H1 (cell line): ENCODE measurements at regions not wholly inside any gene's neighbourhood (a gene's known extent, or its start where the extent isn't known, plus 50 kb on each side); places are given as distances from the start of the nearest gene placed in this dataset.

Experiments
- CHD2 ChIP-seq: IDR thresholded peaks from 2 replicates; pipeline ENCODE4 v1.6.1; 2012; ENCODE audit warnings: low read length, improper control_type of control experiment
- JUN ChIP-seq: IDR thresholded peaks from 2 replicates; pipeline ENCODE4 v1.6.1; 2011; ENCODE audit warnings: low read depth, mild to moderate bottlenecking, improper control_type of control experiment, low read length
- KDM1A ChIP-seq: fragments of 200-600, 300-600 bp; sonication (generic); IDR thresholded peaks from 2 replicates; pipeline ENCODE4 v1.7.1; 2016; ENCODE audit warnings: mild to moderate bottlenecking, low read length, borderline replicate concordance
- POLR2A ChIP-seq, 2 experiments: IDR thresholded peaks; 1 replicate in 1 of 2; 2 replicates in 1 of 2; pipeline ENCODE4 v1.6.1; 2011; ENCODE audit warnings: low read depth in 2 of 2, low read length in 2 of 2, mild to moderate bottlenecking in 2 of 2; ENCODE audit errors: control extremely low read depth in 1 of 2
- USF2 ChIP-seq: IDR thresholded peaks from 2 replicates; pipeline ENCODE4 v1.6.1; 2011; ENCODE audit warnings: low read length, improper control_type of control experiment
- TF ChIP-seq, protein P1 (sequence below), 3 experiments: IDR thresholded peaks; 1 replicate in 2 of 3; 2 replicates in 1 of 3; pipeline versions ENCODE4 v1.5.1 to v1.6.1; 2011; ENCODE audit warnings: low read length in 3 of 3, mild to moderate bottlenecking in 3 of 3, inconsistent platforms in 2 of 3, low read depth in 1 of 3, moderate library complexity in 1 of 3; ENCODE audit not compliant: insufficient read depth in 1 of 3; ENCODE audit errors: control extremely low read depth in 1 of 3

DNA sequence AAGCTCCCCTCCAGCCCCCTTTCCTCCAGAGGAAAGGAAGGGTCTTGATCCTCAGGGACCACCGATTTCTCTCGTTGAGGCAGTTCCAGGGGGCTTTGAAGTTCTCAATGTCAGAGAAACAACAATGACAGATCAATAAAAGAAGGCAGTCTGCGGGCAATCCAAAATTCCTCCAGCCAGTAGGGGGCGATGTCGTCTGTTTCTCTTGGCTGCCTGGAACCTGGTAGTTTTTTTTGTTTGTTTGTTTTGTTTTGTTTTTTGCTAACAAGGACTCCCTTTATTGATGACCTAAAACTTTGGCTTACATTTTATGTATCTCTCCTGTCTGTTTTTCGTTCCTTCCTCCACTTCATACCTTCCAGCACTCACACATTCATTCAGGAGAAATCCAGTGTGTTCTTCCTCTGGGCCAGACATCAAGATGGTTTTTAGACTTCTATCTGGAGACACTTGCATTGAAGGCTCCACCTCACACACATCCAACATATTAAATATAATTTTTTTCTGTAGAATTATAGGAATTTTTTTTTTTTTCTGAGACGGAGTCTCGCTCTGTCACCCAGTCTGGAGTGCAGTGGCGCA lies 276.6 kb downstream of the RPLP1 start:
- TF ChIP-seq USF2: no peak
- no peak for TF ChIP-seq KDM1A
- TF ChIP-seq JUN: no peak
- TF ChIP-seq, protein P1, sequence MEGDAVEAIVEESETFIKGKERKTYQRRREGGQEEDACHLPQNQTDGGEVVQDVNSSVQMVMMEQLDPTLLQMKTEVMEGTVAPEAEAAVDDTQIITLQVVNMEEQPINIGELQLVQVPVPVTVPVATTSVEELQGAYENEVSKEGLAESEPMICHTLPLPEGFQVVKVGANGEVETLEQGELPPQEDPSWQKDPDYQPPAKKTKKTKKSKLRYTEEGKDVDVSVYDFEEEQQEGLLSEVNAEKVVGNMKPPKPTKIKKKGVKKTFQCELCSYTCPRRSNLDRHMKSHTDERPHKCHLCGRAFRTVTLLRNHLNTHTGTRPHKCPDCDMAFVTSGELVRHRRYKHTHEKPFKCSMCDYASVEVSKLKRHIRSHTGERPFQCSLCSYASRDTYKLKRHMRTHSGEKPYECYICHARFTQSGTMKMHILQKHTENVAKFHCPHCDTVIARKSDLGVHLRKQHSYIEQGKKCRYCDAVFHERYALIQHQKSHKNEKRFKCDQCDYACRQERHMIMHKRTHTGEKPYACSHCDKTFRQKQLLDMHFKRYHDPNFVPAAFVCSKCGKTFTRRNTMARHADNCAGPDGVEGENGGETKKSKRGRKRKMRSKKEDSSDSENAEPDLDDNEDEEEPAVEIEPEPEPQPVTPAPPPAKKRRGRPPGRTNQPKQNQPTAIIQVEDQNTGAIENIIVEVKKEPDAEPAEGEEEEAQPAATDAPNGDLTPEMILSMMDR (IDR thresholded peaks at IDR 0.05; ENCODE audit: control extremely low read depth in 1 of 3, insufficient read depth in 1 of 3, low read depth in 1 of 3, low read length in 3 of 3): peak; percentile 67 to 76 (median 67)
- no peak for TF ChIP-seq CHD2
- no peak for TF ChIP-seq POLR2A (IDR thresholded peaks at IDR 0.05; ENCODE audit: control extremely low read depth in 1 of 2, low read depth in 2 of 2, low read length in 2 of 2)
